GM18909 (cell line): ENCODE measurements at regions not wholly inside any gene's neighbourhood (a gene's known extent, or its start where the extent isn't known, plus 50 kb on each side); places are given as distances from the start of the nearest gene placed in this dataset.

ENCODE experiments used
- ATAC-seq: cut with Tn5 transposase; IDR thresholded peaks from one replicate; pipeline ENCODE4 v1.9.1; 2021; ENCODE audit warnings: mild to moderate bottlenecking; ENCODE audit not compliant: unreplicated experiment, poor library complexity

- no peak for ATAC-seq
Observed at GRCh38 chr2:63772061-63772460, 69.6 kb upstream of the UGP2 start.

GRCh38 chr2:63775191-63775590, 66.5 kb upstream of the UGP2 start:
- no peak for ATAC-seq

GRCh38 chr2:63776382-63776781, 65.3 kb upstream of the UGP2 start:
- ATAC-seq, result no peak

GRCh38 chr2:63777816-63778215, 63.9 kb upstream of the UGP2 start:
- no peak for ATAC-seq

GRCh38 chr2:63778391-63778790, 63.3 kb upstream of the UGP2 start:
- no peak for ATAC-seq

GRCh38 chr2:63780518-63781155, 61.1 kb upstream of the UGP2 start:
- ATAC-seq, result no peak

GRCh38 chr2:63784461-63784860, 57.2 kb upstream of the UGP2 start:
- ATAC-seq, result no peak

GRCh38 chr2:63785096-63785495, 56.6 kb upstream of the UGP2 start:
- no peak for ATAC-seq

- ATAC-seq, result no peak
Observed at GRCh38 chr2:63786471-63786870, 55.2 kb upstream of the UGP2 start.

GRCh38 chr2:63788071-63788470, 53.6 kb upstream of the UGP2 start:
- ATAC-seq, result no peak

GRCh38 chr2:63789338-63790020, 52.2 kb upstream of the UGP2 start:
- no peak for ATAC-seq

GRCh38 chr2:63790491-63790890, 51.2 kb upstream of the UGP2 start:
- no peak for ATAC-seq

- ATAC-seq, result no peak
Observed at GRCh38 chr2:63790906-63791305, 50.8 kb upstream of the UGP2 start.

GRCh38 chr2:63791387-63791786, 50.3 kb upstream of the UGP2 start:
- no peak for ATAC-seq
